K562 (cell line): ENCODE measurements at regions not wholly inside any gene's neighbourhood (a gene's known extent, or its start where the extent isn't known, plus 50 kb on each side); places are given as distances from the start of the nearest gene placed in this dataset.

Experiments
- ATAC-seq: fragments of 200-7000 bp; cut with Tn5 transposase; 3 replicates; pipeline ENCODE4 v1.9.1; 2020; ENCODE audit warnings: moderate library complexity
- BruUV-seq: library from RNA; stranded (reverse); fragments of 400-500 nt; replicated peaks from 2 replicates; lab custom pipeline; 2021; lab: Mats Ljungman, UMichigan
- CTCF ChIA-PET: fragments of 300-600 bp; formaldehyde crosslinking; extraction: SDS; loops from one replicate; lab custom pipeline; 2021; ENCODE audit warnings: low intra/inter-chr PET ratio; lab: Yijun Ruan, JAX
- POLR2A ChIA-PET: fragments of 300-600, 350-650 bp; sonication (Branson Sonifier 250); formaldehyde crosslinking; extraction: SDS; loops from one replicate; lab custom pipeline; 2021; ENCODE audit warnings: antibody characterized with exemption, inconsistent platforms; lab: Yijun Ruan, JAX
- DNase-seq, 4 experiments: peaks; one replicate each; pipeline versions ENCODE4 v3.0.0 to v3.0.0-alpha.2; 2011 to 2018; ENCODE audit warnings: low spot score in 3 of 4, mixed read lengths in 3 of 4; ENCODE audit errors: extremely low read depth in 1 of 4
- FAIRE-seq: peaks from 2 replicates; lab custom pipeline; 2011; peaks lifted over from hg19 to GRCh38; lab: Jason Lieb, UNC
- H2AFZ ChIP-seq: 2 replicates; pipeline ENCODE4 v1.6.0; 2011; ENCODE audit warnings: low read depth, low read length, control low read depth, inconsistent platforms
- H3K27ac ChIP-seq: fragments of 200-600 bp; 3 replicates; pipeline ENCODE4 v1.8.0; 2011; ENCODE audit warnings: low read depth, mild to moderate bottlenecking, control low read depth, inconsistent platforms, low read length, moderate library complexity, mixed read lengths; ENCODE audit errors: extremely low read depth
- H3K27me3 ChIP-seq, 2 experiments: fragments of 300-600 bp in 1 of 2; 2 replicates in 1 of 2; 3 replicates in 1 of 2; pipeline versions ENCODE4 v1.6.0 to v1.8.0; 2011; ENCODE audit warnings: inconsistent platforms in 2 of 2, low read length in 2 of 2, mild to moderate bottlenecking in 1 of 2, mixed read lengths in 1 of 2, moderate library complexity in 1 of 2; ENCODE audit not compliant: control insufficient read depth in 2 of 2, insufficient read depth in 2 of 2
- H3K36me3 ChIP-seq: fragments of 300-600 bp; 3 replicates; pipeline ENCODE4 v1.8.0; 2011; ENCODE audit warnings: mild to moderate bottlenecking, low read length, inconsistent platforms; ENCODE audit not compliant: control insufficient read depth, insufficient read depth
- H3K4me1 ChIP-seq, 2 experiments: fragments of 200-600 bp in 1 of 2; replicated peaks in 1 of 2; 2 replicates in 1 of 2; 3 replicates in 1 of 2; pipeline versions ENCODE4 v1.5.1 to v1.8.0; 2011; ENCODE audit warnings: inconsistent platforms in 2 of 2, low read length in 2 of 2, mild to moderate bottlenecking in 1 of 2, mixed read lengths in 1 of 2, moderate library complexity in 1 of 2; ENCODE audit not compliant: control insufficient read depth in 2 of 2, insufficient read depth in 2 of 2
- H3K4me2 ChIP-seq: 2 replicates; pipeline ENCODE4 v1.6.1; 2011; ENCODE audit warnings: low read length, control low read depth, inconsistent platforms, mixed read lengths; ENCODE audit not compliant: insufficient read depth
- H3K4me3 ChIP-seq: fragments of 200-600 bp; sonication (generic), shearing (Covaris generic); 2 replicates; pipeline ENCODE4 v1.5.1; 2016; ENCODE audit warnings: control low read depth, inconsistent platforms
- H3K79me2 ChIP-seq: fragments of 200-600 bp; 3 replicates; pipeline ENCODE4 v1.8.0; 2011; ENCODE audit warnings: low read length, inconsistent platforms; ENCODE audit not compliant: control insufficient read depth, insufficient read depth
- H3K9ac ChIP-seq, 2 experiments: 2 replicates each; pipeline versions ENCODE4 v1.6.0 to v1.6.1; 2011; ENCODE audit warnings: low read depth in 2 of 2, low read length in 2 of 2, control low read depth in 1 of 2, inconsistent platforms in 1 of 2, mild to moderate bottlenecking in 1 of 2, mixed read lengths in 1 of 2; ENCODE audit not compliant: insufficient read depth in 1 of 2
- H3K9me1 ChIP-seq: one replicate; pipeline ENCODE4 v1.6.0; 2011; ENCODE audit warnings: inconsistent platforms, mild to moderate bottlenecking, low read length, moderate library complexity; ENCODE audit not compliant: control insufficient read depth, insufficient read depth
- H3K9me3 ChIP-seq: replicated peaks from 2 replicates; pipeline ENCODE4 v1.5.1; 2011; ENCODE audit warnings: low read depth, low read length, inconsistent platforms; ENCODE audit not compliant: control insufficient read depth, insufficient read depth
- H4K20me1 ChIP-seq: replicated peaks from 2 replicates; pipeline ENCODE4 v1.6.1; 2011; ENCODE audit warnings: low read length, inconsistent platforms, mixed read lengths; ENCODE audit not compliant: control insufficient read depth, insufficient read depth
- JUND ChIP-seq, 2 experiments: IDR thresholded peaks; 2 replicates in 1 of 2; 3 replicates in 1 of 2; pipeline ENCODE4 v1.6.1; 2011; ENCODE audit warnings: borderline replicate concordance in 2 of 2, low read depth in 2 of 2, low read length in 2 of 2, improper control_type of control experiment in 1 of 2, missing biosample characterization in 1 of 2, missing genetic modification characterization in 1 of 2, missing genetic modification reagents in 1 of 2
- MBD2 ChIP-seq: sonication (generic); IDR thresholded peaks from 2 replicates; pipeline ENCODE4 v1.6.1; 2016; ENCODE audit warnings: low read depth, borderline replicate concordance
- TCFL5 ChIP-seq: fragments of 250-450 bp; sonication (Bioruptor Pico); conservative IDR thresholded peaks from 2 replicates; pipeline ENCODE4 v1.6.1; 2021; ENCODE audit warnings: mild to moderate bottlenecking, moderate library complexity, matching md5 sums
- TRIM28 ChIP-seq: fragments of 450-650 bp; IDR thresholded peaks from 2 replicates; pipeline ENCODE4 v1.6.1; 2017
- ZNF699 ChIP-seq: fragments of 250-450 bp; sonication (Bioruptor Pico); IDR thresholded peaks from 2 replicates; pipeline ENCODE4 v1.8.0; 2021; ENCODE audit warnings: mild to moderate bottlenecking, moderate library complexity; ENCODE audit not compliant: insufficient replicate concordance
- WGBS: fragments of 100-300 bp; shearing (Covaris generic); methylation state at CpG from one replicate; pipeline ENCODE4 v1.1.6; 2016; ENCODE audit warnings: low coverage, mixed read lengths; ENCODE audit not compliant: insufficient coverage; ENCODE audit errors: missing lambda C conversion rate; 5-methylcytosine and 5-hydroxymethylcytosine counted together
- in situ Hi-C: fragments of 300-500 bp; cut with MboI; formaldehyde crosslinking; loops from 4 replicates; pipeline ENCODE4 v1.15.0; 2018; ENCODE audit warnings: inconsistent platforms, mixed read lengths
- intact Hi-C: fragments of 100-400 bp; cut with micrococcal nuclease; formaldehyde crosslinking; loops from 2 replicates; pipeline ENCODE4 v1.14.2; 2022
- TF ChIP-seq, protein P1 (sequence below): fragments of 250-450 bp; sonication (Bioruptor Pico); IDR thresholded peaks from 2 replicates; pipeline ENCODE4 v1.4.0; 2020; ENCODE audit warnings: mild to moderate bottlenecking, moderate library complexity, borderline replicate concordance
- TF ChIP-seq, protein P2 (sequence below): fragments of 250-450 bp; sonication (Bioruptor Pico); IDR thresholded peaks from 2 replicates; pipeline ENCODE4 v1.8.0; 2021; ENCODE audit warnings: borderline replicate concordance, mild to moderate bottlenecking, moderate library complexity; ENCODE audit not compliant: poor library complexity, severe bottlenecking

DNA sequence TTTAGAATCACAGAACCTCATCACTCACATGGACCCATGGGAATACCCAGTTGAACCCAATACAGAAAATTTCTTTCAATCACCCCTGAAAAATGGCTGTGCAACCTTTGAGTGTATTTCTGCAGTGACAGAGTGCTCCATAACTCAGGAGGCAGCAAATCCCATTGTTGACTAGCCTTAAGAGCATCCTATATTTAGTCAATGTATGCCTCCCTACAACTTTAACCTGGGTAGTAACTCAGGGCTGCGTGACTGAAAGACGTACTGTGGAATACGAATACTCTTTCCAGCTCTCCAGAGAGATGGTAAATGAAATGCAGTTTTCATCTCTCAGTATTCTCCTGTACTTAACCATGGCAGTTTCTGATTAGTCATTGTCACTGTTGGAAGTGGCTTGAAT, 573.0 kb upstream of the POM121L12 start (continued):
- TF ChIP-seq, protein P1, sequence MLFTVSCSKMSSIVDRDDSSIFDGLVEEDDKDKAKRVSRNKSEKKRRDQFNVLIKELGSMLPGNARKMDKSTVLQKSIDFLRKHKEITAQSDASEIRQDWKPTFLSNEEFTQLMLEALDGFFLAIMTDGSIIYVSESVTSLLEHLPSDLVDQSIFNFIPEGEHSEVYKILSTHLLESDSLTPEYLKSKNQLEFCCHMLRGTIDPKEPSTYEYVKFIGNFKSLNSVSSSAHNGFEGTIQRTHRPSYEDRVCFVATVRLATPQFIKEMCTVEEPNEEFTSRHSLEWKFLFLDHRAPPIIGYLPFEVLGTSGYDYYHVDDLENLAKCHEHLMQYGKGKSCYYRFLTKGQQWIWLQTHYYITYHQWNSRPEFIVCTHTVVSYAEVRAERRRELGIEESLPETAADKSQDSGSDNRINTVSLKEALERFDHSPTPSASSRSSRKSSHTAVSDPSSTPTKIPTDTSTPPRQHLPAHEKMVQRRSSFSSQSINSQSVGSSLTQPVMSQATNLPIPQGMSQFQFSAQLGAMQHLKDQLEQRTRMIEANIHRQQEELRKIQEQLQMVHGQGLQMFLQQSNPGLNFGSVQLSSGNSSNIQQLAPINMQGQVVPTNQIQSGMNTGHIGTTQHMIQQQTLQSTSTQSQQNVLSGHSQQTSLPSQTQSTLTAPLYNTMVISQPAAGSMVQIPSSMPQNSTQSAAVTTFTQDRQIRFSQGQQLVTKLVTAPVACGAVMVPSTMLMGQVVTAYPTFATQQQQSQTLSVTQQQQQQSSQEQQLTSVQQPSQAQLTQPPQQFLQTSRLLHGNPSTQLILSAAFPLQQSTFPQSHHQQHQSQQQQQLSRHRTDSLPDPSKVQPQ (CRISPR knock-in tag), result no peak
- TF ChIP-seq, all 486 proteins: peak for 0

DNA sequence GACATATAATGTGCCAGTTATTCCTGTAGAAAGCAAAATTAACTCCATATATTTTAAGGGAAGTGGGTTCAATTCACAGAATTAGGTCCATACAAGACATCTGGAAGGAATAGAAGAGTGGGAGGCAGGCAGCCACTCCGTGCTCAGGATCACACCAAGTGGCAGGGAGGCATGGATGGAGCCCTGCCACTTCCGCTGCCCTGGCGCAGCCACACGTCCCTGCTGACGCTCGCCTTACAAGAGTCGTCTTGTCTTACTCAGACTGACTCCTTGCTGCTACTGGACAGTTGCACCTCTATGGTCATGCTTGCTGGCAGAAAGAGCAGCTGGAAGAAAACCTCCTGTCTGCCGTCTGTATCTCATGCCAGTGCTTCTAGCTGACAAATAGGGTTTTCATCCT, 579.9 kb upstream of the POM121L12 start:
- H3K4me1 ChIP-seq, result no peaks in the 10 kb centered on the region
- no peak for ATAC-seq
- no TSS peak for BruUV-seq
- in situ Hi-C loops (no loop called here), intact Hi-C loops (no loop called here)
- no peaks in the 10 kb centered on the region for H4K20me1 ChIP-seq
- FAIRE-seq, result no peak
- no peaks in the 10 kb centered on the region for H3K36me3 ChIP-seq
- ChIA-PET POLR2A (no interaction called here), CTCF (no interaction called here)
- H3K4me2 ChIP-seq, result no peak overlapping the region
- TF ChIP-seq TRIM28, result no peak
- TF ChIP-seq, protein P2, sequence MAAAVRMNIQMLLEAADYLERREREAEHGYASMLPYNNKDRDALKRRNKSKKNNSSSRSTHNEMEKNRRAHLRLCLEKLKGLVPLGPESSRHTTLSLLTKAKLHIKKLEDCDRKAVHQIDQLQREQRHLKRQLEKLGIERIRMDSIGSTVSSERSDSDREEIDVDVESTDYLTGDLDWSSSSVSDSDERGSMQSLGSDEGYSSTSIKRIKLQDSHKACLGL (CRISPR knock-in tag), result no peak
- no peak for TF ChIP-seq TCFL5 (CRISPR knock-in tag)
- TF ChIP-seq ZNF699 (CRISPR knock-in tag), result no peak
- no peak for TF ChIP-seq MBD2
- no peak for TF ChIP-seq JUND (IDR thresholded peaks at IDR 0.05; ENCODE audit: borderline replicate concordance, low read depth, low read length)
- no peak for TF ChIP-seq JUND (tag; IDR thresholded peaks at IDR 0.05; ENCODE audit: borderline replicate concordance, low read depth, low read length)
- no peak for DNase-seq
- H3K9ac ChIP-seq, result no peak overlapping the region
- H3K9me1 ChIP-seq, result no peaks in the 10 kb centered on the region
- H3K27me3 ChIP-seq, result no peaks in the 10 kb centered on the region
- WGBS, result 0% methylated on average over 4 of the region's 8 CpGs
- H3K27ac ChIP-seq, result no peak overlapping the region
- no peak overlapping the region for H2AFZ ChIP-seq
- H3K79me2 ChIP-seq, result no peaks in the 10 kb centered on the region
- H3K9me3 ChIP-seq, result no peaks in the 10 kb centered on the region
- H3K4me3 ChIP-seq, result no peak overlapping the region
